Left ventricle myocardium inferior (tissue), 1 donor: ENCODE measurements at regions not wholly inside any gene's neighbourhood (a gene's known extent, or its start where the extent isn't known, plus 50 kb on each side); places are given as distances from the start of the nearest gene placed in this dataset.

ENCODE experiments used
- DNase-seq: peaks from one replicate; pipeline ENCODE4 v3.0.0-alpha.2; 2020
- H3K27ac ChIP-seq: fragments of 200-600 bp; replicated peaks from 2 replicates; pipeline ENCODE4 v1.8.0; 2021
- H3K27me3 ChIP-seq: fragments of 200-600 bp; 2 replicates; pipeline ENCODE4 v1.8.0; 2021; ENCODE audit warnings: low read depth
- H3K36me3 ChIP-seq: fragments of 200-600 bp; 2 replicates; pipeline ENCODE4 v1.8.0; 2021
- H3K4me1 ChIP-seq: fragments of 200-600 bp; 2 replicates; pipeline ENCODE4 v1.8.0; 2021
- H3K4me3 ChIP-seq: fragments of 200-600 bp; 2 replicates; pipeline ENCODE4 v1.8.0; 2021; ENCODE audit warnings: mild to moderate bottlenecking, moderate library complexity
- H3K9me3 ChIP-seq: fragments of 200-600 bp; replicated peaks from 2 replicates; pipeline ENCODE4 v1.8.0; 2021
- intact Hi-C: fragments of 100-400 bp; cut with micrococcal nuclease; formaldehyde crosslinking; loops from one replicate; pipeline ENCODE4 v1.11.0; 2022
- TF ChIP-seq, protein P1 (sequence below): fragments of 200-600 bp; IDR thresholded peaks from 2 replicates; pipeline ENCODE4 v1.8.0; 2021; ENCODE audit warnings: antibody characterized with exemption, mild to moderate bottlenecking, borderline replicate concordance
- donor health status: DM: no; HTN: yes; CAD: no; lungs with severe emphysema.

DNA sequence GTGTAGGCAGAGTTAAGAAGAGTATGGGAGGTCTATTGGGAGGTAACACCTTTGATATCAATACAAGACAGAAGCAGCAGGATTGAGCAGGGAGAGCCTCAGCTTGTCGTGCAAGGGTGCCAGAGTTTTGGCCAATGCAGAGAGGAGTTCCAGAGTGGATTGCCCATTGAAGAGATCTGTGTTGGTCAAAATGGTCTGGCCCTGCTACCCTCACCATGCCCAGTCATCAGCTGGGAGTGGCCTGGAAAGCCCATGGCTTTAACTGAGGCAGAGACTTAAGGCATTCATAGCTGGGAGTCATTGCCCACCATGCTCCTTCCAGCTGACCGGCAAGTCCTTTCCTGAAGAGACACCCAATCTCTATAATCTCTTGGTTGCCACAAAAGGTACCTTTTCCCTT is 271.3 kb downstream of the ABHD5 start:
- TF ChIP-seq, protein P1, sequence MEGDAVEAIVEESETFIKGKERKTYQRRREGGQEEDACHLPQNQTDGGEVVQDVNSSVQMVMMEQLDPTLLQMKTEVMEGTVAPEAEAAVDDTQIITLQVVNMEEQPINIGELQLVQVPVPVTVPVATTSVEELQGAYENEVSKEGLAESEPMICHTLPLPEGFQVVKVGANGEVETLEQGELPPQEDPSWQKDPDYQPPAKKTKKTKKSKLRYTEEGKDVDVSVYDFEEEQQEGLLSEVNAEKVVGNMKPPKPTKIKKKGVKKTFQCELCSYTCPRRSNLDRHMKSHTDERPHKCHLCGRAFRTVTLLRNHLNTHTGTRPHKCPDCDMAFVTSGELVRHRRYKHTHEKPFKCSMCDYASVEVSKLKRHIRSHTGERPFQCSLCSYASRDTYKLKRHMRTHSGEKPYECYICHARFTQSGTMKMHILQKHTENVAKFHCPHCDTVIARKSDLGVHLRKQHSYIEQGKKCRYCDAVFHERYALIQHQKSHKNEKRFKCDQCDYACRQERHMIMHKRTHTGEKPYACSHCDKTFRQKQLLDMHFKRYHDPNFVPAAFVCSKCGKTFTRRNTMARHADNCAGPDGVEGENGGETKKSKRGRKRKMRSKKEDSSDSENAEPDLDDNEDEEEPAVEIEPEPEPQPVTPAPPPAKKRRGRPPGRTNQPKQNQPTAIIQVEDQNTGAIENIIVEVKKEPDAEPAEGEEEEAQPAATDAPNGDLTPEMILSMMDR, result no peak
- no peaks in the 10 kb centered on the region for H3K9me3 ChIP-seq
- H3K4me1 ChIP-seq, result no peaks in the 10 kb centered on the region
- peaks cover 64% of the 10 kb centered on the region for H3K27me3 ChIP-seq
- intact Hi-C loops, result no loop called here
- H3K27ac ChIP-seq, result no peak overlapping the region
- no peak for DNase-seq
- no peak overlapping the region for H3K4me3 ChIP-seq
- no peaks in the 10 kb centered on the region for H3K36me3 ChIP-seq

DNA sequence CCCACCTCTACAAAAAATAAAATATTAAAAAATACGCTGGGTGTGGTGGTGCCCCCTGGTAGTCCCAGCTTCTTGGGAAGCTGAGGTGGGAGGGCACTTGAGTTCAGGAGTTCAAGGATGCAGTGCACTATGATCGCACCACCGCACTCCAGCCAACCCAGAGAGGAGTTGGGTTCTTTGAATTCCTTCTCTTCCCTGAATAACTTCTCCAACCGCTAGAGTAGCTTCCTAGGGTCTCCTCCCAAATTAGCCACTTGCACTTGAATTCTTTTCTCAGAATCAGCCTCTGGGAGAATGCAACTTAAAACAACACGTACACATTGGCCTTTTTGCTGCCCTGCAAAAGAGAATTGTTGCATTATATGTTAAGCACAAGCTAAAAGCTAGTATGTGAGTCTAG is 272.5 kb downstream of the ABHD5 start:
- DNase-seq, result no peak

DNA sequence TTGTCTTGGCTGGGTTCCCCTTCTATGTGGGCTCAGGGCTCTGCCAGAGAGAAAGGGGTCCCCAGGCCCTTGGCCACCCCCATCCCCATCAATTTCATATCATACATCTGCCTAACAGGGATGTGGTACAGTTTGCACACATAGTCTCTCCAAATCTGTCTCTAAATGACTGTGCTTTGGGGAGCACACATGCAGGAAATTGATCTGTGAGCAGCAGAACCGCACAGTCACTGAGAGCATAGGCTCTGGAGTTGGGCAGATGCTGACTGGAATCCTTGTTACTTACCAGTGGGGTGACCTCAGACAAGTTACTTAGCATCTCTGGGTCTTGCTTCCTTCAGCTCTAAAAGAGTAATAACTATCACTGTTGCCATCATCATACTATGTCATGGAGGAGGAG is 273.9 kb downstream of the ABHD5 start:
- Histone ChIP-seq H3K9me3 (no peaks in the 10 kb centered on the region), H3K4me3 (no peak overlapping the region), H3K27me3 (peaks cover 66% of the 10 kb centered on the region), H3K4me1 (no peaks in the 10 kb centered on the region), H3K27ac (no peak overlapping the region), H3K36me3 (no peaks in the 10 kb centered on the region)
- DNase-seq, result no peak
- intact Hi-C loops, result no loop called here
- TF ChIP-seq, protein P1, result no peak

More for the DNA sequence above, 272.5 kb downstream of the ABHD5 start:
- intact Hi-C loops, result no loop called here
- H3K4me1 ChIP-seq, result no peaks in the 10 kb centered on the region
- no peak overlapping the region for H3K27ac ChIP-seq
- TF ChIP-seq, protein P1, result no peak
- H3K9me3 ChIP-seq, result no peaks in the 10 kb centered on the region
- no peak overlapping the region for H3K4me3 ChIP-seq
- no peaks in the 10 kb centered on the region for H3K36me3 ChIP-seq
- H3K27me3 ChIP-seq, result peaks cover 70% of the 10 kb centered on the region

DNA sequence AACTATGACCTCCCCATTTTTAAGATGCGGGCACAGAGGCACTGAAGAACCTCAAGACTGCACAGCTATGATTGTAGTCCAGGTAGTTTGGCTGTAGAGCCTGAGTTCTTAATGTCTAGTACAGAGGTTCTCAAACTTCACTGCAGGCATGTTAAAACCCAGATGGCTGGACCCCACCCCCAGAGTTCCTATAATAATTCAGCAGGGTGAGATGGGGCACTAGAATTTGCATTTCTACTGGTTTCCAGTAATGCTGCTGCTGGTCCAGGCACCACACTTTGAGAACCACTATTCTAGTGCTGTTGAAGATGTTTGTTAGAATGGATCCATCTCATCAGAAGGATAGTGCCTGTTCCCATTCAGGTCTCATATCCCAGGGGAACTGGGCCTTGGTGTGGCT is 274.9 kb downstream of the ABHD5 start:
- H3K4me3 ChIP-seq, result no peak overlapping the region
- H3K27me3 ChIP-seq, result peaks cover 71% of the 10 kb centered on the region
- TF ChIP-seq, protein P1, result no peak
- H3K4me1 ChIP-seq, result no peaks in the 10 kb centered on the region
- H3K9me3 ChIP-seq, result no peaks in the 10 kb centered on the region
- no peak overlapping the region for H3K27ac ChIP-seq
- no peak for DNase-seq
- intact Hi-C loops, result no loop called here
- no peaks in the 10 kb centered on the region for H3K36me3 ChIP-seq

DNA sequence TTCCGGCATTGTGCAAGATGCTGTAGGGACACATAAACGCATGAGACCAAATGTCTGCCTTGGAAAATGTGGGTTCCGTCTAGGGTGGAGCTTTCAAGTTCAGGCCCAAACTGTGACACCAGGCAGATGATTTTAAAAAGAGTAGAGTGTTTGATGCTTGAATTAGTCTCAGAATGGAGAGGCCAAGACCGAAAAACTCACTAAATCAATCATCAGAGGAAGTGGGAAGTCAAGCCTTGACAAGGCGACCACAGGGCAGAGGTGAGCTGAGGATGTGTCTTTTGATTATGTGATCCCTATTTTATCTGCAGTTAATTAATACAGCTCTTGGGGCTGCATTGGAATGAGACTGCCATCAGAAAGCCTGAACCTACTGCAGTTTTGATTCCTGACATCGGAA is 275.4 kb downstream of the ABHD5 start:
- H3K27me3 ChIP-seq, result peaks cover 71% of the 10 kb centered on the region
- no peaks in the 10 kb centered on the region for H3K4me1 ChIP-seq
- H3K4me3 ChIP-seq, result no peak overlapping the region
- intact Hi-C loops, result no loop called here
- H3K36me3 ChIP-seq, result no peaks in the 10 kb centered on the region
- no peak for DNase-seq
- no peak overlapping the region for H3K27ac ChIP-seq
- H3K9me3 ChIP-seq, result no peaks in the 10 kb centered on the region
- TF ChIP-seq, protein P1, result no peak

DNA sequence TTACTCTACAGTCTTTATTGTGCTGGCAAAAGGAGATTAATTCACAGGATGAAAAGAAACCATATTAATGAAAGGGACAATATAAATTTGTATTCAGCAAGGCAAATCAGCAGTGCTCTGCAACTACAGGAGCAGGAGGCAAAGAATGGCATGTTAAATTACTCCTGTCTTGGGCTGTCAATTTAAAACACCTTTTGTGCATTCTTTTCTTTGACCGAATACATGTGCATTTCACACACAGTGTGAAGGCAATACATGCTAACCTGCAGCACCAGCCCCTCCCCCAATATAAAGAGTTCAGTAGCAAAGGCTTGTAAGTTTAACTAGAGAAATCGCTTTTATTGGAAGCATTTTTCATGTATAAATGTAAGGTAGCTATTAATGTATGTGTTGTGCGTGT is 275.2 kb upstream of the TOPAZ1 start:
- Histone ChIP-seq H3K27me3 (peaks cover 68% of the 10 kb centered on the region), H3K27ac (no peak overlapping the region), H3K4me3 (no peak overlapping the region), H3K9me3 (no peaks in the 10 kb centered on the region), H3K4me1 (no peaks in the 10 kb centered on the region), H3K36me3 (no peaks in the 10 kb centered on the region)
- intact Hi-C loops, result no loop called here
- TF ChIP-seq, protein P1, result no peak
- no peak for DNase-seq
